ENCODE measurements at regions not wholly inside any gene's neighbourhood (a gene's known extent, or its start where the extent isn't known, plus 50 kb on each side); places are given as distances from the start of the nearest gene placed in this dataset.

DNA sequence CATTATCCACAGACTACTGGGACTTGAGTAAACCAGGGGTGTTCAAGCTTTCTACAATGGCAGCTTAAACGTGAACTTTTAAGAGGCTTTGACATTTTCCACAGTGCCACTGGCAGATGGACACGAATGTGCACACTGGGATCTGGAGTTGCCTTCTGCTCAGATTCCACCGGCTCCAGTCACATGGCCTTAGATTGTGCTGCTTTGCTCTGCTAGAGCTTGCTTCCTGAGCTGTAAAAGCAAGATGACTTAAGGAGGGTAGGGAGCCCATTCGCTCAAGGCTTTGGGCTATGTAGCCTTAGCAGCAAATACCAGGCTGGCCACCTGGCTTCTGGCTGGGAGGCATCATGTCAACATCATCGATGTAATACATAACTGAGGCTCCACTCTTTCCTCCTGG lies 436.9 kb downstream of the MED10 start:
- Histone ChIP-seq H3K9me2 (ENCODE audit: insufficient read depth, low read length) (no peaks in the 10 kb centered on the region), H3K9ac (ENCODE audit: low read length) (no peak overlapping the region), H3K9me3 (ENCODE audit: low read length) (no peaks in the 10 kb centered on the region), H4K20me1 (ENCODE audit: insufficient read depth) (no peaks in the 10 kb centered on the region), H3K4me2 (ENCODE audit: low read length) (no peak overlapping the region), H2AFZ (ENCODE audit: low read depth, low read length) (no peak overlapping the region), H3K4me3 (ENCODE audit: low read length) (no peak overlapping the region), H3K27ac (ENCODE audit: low read length) (no peak overlapping the region), H3K79me2 (replicated peaks; ENCODE audit: insufficient read depth, low read length) (no peaks in the 10 kb centered on the region), H3F3A (ENCODE audit: insufficient read depth, low read length, poor library complexity, severe bottlenecking) (no peaks in the 10 kb centered on the region), H3K27me3 (ENCODE audit: insufficient read depth, low read depth, low read length) (no peaks in the 10 kb centered on the region), H3K36me3 (ENCODE audit: insufficient read depth, low read length) (no peaks in the 10 kb centered on the region)
- TF ChIP-seq, protein P1, sequence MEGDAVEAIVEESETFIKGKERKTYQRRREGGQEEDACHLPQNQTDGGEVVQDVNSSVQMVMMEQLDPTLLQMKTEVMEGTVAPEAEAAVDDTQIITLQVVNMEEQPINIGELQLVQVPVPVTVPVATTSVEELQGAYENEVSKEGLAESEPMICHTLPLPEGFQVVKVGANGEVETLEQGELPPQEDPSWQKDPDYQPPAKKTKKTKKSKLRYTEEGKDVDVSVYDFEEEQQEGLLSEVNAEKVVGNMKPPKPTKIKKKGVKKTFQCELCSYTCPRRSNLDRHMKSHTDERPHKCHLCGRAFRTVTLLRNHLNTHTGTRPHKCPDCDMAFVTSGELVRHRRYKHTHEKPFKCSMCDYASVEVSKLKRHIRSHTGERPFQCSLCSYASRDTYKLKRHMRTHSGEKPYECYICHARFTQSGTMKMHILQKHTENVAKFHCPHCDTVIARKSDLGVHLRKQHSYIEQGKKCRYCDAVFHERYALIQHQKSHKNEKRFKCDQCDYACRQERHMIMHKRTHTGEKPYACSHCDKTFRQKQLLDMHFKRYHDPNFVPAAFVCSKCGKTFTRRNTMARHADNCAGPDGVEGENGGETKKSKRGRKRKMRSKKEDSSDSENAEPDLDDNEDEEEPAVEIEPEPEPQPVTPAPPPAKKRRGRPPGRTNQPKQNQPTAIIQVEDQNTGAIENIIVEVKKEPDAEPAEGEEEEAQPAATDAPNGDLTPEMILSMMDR (IDR thresholded peaks at IDR 0.05; ENCODE audit: poor library complexity, severe bottlenecking), result no peak
- TF ChIP-seq TAF1 (IDR thresholded peaks at IDR 0.05; ENCODE audit: low read depth) (no peak), MXI1 (conservative IDR thresholded peaks at IDR 0.05; ENCODE audit: poor library complexity, severe bottlenecking) (no peak), RAD21 (conservative IDR thresholded peaks at IDR 0.05) (no peak), SMC3 (conservative IDR thresholded peaks at IDR 0.05; ENCODE audit: poor library complexity) (no peak), POLR2AphosphoS5 (IDR thresholded peaks at IDR 0.05) (no peak), EP300 (conservative IDR thresholded peaks at IDR 0.05; ENCODE audit: poor library complexity, severe bottlenecking) (no peak), EZH2 (IDR thresholded peaks at IDR 0.05; ENCODE audit: borderline replicate concordance, insufficient read depth, low read length, poor library complexity, severe bottlenecking) (no peak)
- TF ChIP-seq, protein P2, sequence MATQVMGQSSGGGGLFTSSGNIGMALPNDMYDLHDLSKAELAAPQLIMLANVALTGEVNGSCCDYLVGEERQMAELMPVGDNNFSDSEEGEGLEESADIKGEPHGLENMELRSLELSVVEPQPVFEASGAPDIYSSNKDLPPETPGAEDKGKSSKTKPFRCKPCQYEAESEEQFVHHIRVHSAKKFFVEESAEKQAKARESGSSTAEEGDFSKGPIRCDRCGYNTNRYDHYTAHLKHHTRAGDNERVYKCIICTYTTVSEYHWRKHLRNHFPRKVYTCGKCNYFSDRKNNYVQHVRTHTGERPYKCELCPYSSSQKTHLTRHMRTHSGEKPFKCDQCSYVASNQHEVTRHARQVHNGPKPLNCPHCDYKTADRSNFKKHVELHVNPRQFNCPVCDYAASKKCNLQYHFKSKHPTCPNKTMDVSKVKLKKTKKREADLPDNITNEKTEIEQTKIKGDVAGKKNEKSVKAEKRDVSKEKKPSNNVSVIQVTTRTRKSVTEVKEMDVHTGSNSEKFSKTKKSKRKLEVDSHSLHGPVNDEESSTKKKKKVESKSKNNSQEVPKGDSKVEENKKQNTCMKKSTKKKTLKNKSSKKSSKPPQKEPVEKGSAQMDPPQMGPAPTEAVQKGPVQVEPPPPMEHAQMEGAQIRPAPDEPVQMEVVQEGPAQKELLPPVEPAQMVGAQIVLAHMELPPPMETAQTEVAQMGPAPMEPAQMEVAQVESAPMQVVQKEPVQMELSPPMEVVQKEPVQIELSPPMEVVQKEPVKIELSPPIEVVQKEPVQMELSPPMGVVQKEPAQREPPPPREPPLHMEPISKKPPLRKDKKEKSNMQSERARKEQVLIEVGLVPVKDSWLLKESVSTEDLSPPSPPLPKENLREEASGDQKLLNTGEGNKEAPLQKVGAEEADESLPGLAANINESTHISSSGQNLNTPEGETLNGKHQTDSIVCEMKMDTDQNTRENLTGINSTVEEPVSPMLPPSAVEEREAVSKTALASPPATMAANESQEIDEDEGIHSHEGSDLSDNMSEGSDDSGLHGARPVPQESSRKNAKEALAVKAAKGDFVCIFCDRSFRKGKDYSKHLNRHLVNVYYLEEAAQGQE (IDR thresholded peaks at IDR 0.05; ENCODE audit: borderline replicate concordance), result no peak

DNA sequence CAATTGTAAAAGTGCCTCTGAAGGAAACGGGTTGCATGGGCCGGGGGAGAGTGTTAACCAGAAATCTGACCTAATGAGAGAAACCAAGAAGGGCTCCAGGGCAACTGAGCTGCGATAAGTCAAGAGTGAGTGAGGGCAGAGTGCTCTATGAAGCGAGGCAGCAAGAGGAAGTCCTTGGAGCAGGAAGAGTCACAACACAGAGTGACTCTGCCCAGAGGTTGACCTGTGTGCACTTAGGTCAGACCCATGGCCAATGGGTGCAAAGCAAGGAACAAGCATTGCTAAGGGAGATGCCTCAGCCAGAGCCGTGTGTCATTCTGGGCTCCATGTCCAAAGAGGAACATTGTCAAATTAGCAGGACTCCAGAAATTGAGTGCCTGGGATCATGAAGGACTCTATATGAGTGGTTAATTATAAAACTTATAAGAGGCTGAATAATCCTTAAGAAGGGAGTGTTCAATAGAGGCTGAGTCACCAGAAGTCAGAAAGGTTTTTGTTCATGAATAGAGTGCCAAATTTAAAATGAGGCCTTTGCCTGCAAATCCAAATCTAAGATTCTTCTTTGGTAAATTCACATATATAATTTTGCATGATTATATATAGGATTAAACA lies 438.5 kb downstream of the MED10 start:
- no peaks in the 10 kb centered on the region for H3K9me3 ChIP-seq (ENCODE audit: low read length)
- H3K79me2 ChIP-seq (replicated peaks; ENCODE audit: insufficient read depth, low read length), result no peaks in the 10 kb centered on the region
- no peaks in the 10 kb centered on the region for H3K9me2 ChIP-seq (ENCODE audit: insufficient read depth, low read length)
- no peak overlapping the region for H3K4me3 ChIP-seq (ENCODE audit: low read length)
- no peaks in the 10 kb centered on the region for H3F3A ChIP-seq (ENCODE audit: insufficient read depth, low read length, poor library complexity, severe bottlenecking)
- no peak overlapping the region for H3K9ac ChIP-seq (ENCODE audit: low read length)
- H2AFZ ChIP-seq (ENCODE audit: low read depth, low read length), result no peak overlapping the region
- no peak overlapping the region for H3K4me2 ChIP-seq (ENCODE audit: low read length)
- no peaks in the 10 kb centered on the region for H4K20me1 ChIP-seq (ENCODE audit: insufficient read depth)
- H3K36me3 ChIP-seq (ENCODE audit: insufficient read depth, low read length), result no peaks in the 10 kb centered on the region
- no peaks in the 10 kb centered on the region for H3K27me3 ChIP-seq (ENCODE audit: insufficient read depth, low read depth, low read length)
- H3K27ac ChIP-seq (ENCODE audit: low read length), result no peak overlapping the region
- TF ChIP-seq EP300 (conservative IDR thresholded peaks at IDR 0.05; ENCODE audit: poor library complexity, severe bottlenecking), result no peak
- TF ChIP-seq RAD21 (conservative IDR thresholded peaks at IDR 0.05), result no peak
- TF ChIP-seq TAF1 (IDR thresholded peaks at IDR 0.05; ENCODE audit: low read depth), result no peak
- no peak for TF ChIP-seq SMC3 (conservative IDR thresholded peaks at IDR 0.05; ENCODE audit: poor library complexity)
- TF ChIP-seq, protein P2 (IDR thresholded peaks at IDR 0.05; ENCODE audit: borderline replicate concordance), result no peak
- no peak for TF ChIP-seq POLR2AphosphoS5 (IDR thresholded peaks at IDR 0.05)
- no peak for TF ChIP-seq EZH2 (IDR thresholded peaks at IDR 0.05; ENCODE audit: borderline replicate concordance, insufficient read depth, low read length, poor library complexity, severe bottlenecking)
- TF ChIP-seq, protein P1 (IDR thresholded peaks at IDR 0.05; ENCODE audit: poor library complexity, severe bottlenecking), result no peak
- TF ChIP-seq MXI1 (conservative IDR thresholded peaks at IDR 0.05; ENCODE audit: poor library complexity, severe bottlenecking), result no peak

Data from neural cell (in vitro differentiated cells).